ENCODE measurements at regions not wholly inside any gene's neighbourhood (a gene's known extent, or its start where the extent isn't known, plus 50 kb on each side); places are given as distances from the start of the nearest gene placed in this dataset.

DNA sequence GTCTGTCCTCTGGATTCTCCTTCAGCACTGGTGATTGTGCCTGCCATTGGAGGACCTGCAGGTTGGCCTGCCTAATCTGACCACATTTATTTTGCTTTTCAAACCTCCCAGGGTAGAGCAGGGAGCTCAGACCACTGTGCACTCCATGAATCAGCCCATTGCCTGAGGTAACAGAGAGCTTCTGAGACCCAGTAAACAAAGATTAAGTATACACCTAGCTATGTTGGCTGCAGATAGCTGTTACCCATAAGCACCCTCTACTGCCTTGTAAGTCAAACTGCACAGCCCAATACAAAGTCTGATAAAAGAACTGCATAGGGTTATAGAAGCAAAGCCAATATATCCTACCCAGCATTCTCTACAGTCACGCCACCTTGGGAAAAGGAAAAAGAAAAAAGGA lies 338.7 kb downstream of the HTR1B start:
- Histone ChIP-seq H3K27ac (replicated peaks) (no peak overlapping the region), H3K36me3 (no peaks in the 10 kb centered on the region), H3K4me3 (no peak overlapping the region), H3K27me3 (ENCODE audit: low read depth) (no peaks in the 10 kb centered on the region), H3K9me3 (replicated peaks) (peaks cover 40% of the 10 kb centered on the region), H3K4me1 (no peaks in the 10 kb centered on the region)
- TF ChIP-seq, protein P1, sequence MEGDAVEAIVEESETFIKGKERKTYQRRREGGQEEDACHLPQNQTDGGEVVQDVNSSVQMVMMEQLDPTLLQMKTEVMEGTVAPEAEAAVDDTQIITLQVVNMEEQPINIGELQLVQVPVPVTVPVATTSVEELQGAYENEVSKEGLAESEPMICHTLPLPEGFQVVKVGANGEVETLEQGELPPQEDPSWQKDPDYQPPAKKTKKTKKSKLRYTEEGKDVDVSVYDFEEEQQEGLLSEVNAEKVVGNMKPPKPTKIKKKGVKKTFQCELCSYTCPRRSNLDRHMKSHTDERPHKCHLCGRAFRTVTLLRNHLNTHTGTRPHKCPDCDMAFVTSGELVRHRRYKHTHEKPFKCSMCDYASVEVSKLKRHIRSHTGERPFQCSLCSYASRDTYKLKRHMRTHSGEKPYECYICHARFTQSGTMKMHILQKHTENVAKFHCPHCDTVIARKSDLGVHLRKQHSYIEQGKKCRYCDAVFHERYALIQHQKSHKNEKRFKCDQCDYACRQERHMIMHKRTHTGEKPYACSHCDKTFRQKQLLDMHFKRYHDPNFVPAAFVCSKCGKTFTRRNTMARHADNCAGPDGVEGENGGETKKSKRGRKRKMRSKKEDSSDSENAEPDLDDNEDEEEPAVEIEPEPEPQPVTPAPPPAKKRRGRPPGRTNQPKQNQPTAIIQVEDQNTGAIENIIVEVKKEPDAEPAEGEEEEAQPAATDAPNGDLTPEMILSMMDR (IDR thresholded peaks at IDR 0.05; ENCODE audit: borderline replicate concordance), result no peak
- intact Hi-C loops (cut with micrococcal nuclease), result no loop called here
- no peak for DNase-seq

DNA sequence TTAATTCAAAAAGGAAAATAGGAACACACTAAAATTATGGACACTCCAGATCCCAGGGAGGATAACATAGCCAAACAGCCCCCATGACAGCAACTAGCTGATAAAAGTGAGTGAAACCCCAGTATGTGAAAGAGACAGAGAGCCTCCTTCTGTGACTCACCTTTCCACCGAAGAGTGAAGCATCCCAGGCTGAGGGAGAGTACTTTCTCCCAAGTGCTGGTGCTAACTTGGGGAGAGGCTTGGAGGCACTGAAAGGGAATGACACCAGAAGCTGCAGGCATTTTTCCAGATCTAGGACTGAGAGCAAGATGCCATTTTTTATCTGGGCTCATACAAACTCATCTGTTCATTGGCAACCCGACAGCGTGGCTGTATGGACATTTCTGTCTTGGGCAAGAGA lies 339.8 kb downstream of the HTR1B start:
- H3K36me3 ChIP-seq, result no peaks in the 10 kb centered on the region
- H3K27me3 ChIP-seq (ENCODE audit: low read depth), result no peaks in the 10 kb centered on the region
- no peak overlapping the region for H3K27ac ChIP-seq (replicated peaks)
- H3K9me3 ChIP-seq (replicated peaks), result peaks cover 29% of the 10 kb centered on the region
- intact Hi-C loops (cut with micrococcal nuclease), result no loop called here
- TF ChIP-seq, protein P1 (IDR thresholded peaks at IDR 0.05; ENCODE audit: borderline replicate concordance), result no peak
- no peaks in the 10 kb centered on the region for H3K4me1 ChIP-seq
- no peak overlapping the region for H3K4me3 ChIP-seq
- DNase-seq, result no peak

DNA sequence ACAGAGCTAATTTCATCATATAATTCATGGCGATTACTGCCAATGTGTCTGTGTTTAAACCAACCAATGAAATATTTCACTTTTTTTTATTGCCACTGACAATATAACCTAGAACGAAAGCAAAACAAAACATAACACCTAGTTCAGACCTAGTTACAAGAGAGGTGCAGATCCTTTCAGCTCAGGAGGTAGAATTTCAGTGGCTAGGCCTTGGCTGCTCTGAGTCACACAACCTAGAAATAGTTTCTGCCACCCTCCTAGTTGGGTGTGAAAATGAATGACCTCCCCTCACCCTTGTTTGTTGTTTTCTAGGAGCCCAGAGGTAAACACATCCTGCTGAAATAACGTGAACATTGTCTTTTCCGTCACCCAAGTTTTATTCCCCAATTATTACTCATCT lies 356.3 kb downstream of the HTR1B start:
- H3K4me1 ChIP-seq, result no peaks in the 10 kb centered on the region
- H3K36me3 ChIP-seq, result no peaks in the 10 kb centered on the region
- no peak overlapping the region for H3K27ac ChIP-seq (replicated peaks)
- H3K27me3 ChIP-seq (ENCODE audit: low read depth), result no peaks in the 10 kb centered on the region
- intact Hi-C loops (cut with micrococcal nuclease), result no loop called here
- H3K9me3 ChIP-seq (replicated peaks), result peaks cover 1% of the 10 kb centered on the region
- TF ChIP-seq, protein P1 (IDR thresholded peaks at IDR 0.05; ENCODE audit: borderline replicate concordance), result no peak
- no peak for DNase-seq
- H3K4me3 ChIP-seq, result no peak overlapping the region

DNA sequence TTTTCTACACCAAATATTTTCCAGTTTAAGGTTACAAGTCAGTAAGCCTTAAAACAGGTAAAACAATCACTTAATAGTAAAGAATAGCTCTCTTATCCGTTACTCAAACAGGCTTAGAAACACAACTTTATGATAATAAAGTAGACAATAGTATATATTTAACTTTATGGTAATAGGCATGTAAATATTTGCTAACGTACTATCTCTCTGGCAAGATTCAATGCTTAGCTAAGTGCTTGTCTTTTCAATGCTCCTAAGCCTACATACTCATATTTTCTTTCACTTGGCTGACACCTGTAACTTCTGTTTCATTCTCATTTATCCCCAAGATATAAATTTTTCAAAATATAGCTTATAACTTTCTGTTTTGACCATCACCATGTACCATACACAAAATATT lies 358.2 kb downstream of the HTR1B start:
- intact Hi-C loops (cut with micrococcal nuclease), result no loop called here

DNA sequence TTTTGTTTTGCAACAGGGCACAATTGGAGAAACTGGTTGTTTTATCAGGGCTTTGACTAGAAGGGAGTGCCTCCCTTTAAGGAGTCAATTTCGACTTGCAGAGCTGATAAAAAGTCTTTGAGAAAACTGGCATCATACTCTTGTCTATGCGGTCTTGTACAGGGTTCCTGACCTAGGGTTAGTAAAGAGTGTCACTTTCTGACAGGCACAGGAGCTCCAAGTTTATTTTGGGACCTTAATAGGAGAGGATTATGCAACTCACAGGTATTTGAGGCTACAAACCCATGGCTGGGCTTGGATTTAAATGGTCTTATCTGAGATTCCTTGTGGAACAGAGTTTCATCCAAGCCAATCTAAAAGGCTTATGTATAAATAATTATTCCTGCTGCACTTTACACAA lies 365.4 kb downstream of the HTR1B start:
- intact Hi-C loops (cut with micrococcal nuclease), result no loop called here
- H3K27ac ChIP-seq (replicated peaks), result no peak overlapping the region
- TF ChIP-seq, protein P1 (IDR thresholded peaks at IDR 0.05; ENCODE audit: borderline replicate concordance), result no peak
- H3K4me3 ChIP-seq, result no peak overlapping the region
- H3K36me3 ChIP-seq, result no peaks in the 10 kb centered on the region
- H3K27me3 ChIP-seq (ENCODE audit: low read depth), result no peaks in the 10 kb centered on the region
- H3K4me1 ChIP-seq, result peaks cover 12% of the 10 kb centered on the region
- no peak for DNase-seq
- H3K9me3 ChIP-seq (replicated peaks), result no peaks in the 10 kb centered on the region

More for the DNA sequence above, 358.2 kb downstream of the HTR1B start:
- Histone ChIP-seq H3K4me3 (no peak overlapping the region), H3K9me3 (replicated peaks) (no peaks in the 10 kb centered on the region), H3K36me3 (no peaks in the 10 kb centered on the region), H3K4me1 (no peaks in the 10 kb centered on the region), H3K27ac (replicated peaks) (no peak overlapping the region), H3K27me3 (ENCODE audit: low read depth) (no peaks in the 10 kb centered on the region)
- no peak for DNase-seq
- TF ChIP-seq, protein P1 (IDR thresholded peaks at IDR 0.05; ENCODE audit: borderline replicate concordance), result no peak
